ENCODE measurements at regions not wholly inside any gene's neighbourhood (a gene's known extent, or its start where the extent isn't known, plus 50 kb on each side); places are given as distances from the start of the nearest gene placed in this dataset.

DNA sequence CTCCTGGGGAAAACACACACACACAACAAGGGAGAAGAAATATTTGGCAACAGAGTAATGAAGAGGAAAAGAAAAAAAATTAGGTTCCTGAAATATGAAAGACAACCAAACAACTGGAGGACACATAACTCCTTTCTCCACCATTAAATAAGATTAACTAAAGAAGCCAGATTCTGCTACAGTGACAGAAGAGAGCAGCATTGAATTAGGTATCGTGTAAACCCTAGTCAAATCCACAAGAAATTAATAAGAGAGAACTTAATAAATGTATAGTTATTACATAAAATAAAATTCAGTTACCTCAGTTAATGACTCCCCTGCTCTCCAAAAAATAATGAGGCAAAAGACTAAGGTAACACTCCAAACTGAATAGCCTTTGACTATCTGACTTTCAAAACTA is 306.7 kb downstream of the CRPPA start:
- Histone ChIP-seq H3K36me3 (replicated peaks; ENCODE audit: insufficient read depth, low read length) (no peaks in the 10 kb centered on the region), H3K79me2 (ENCODE audit: low read length) (no peaks in the 10 kb centered on the region), H3K27ac (ENCODE audit: low read length) (peak overlapping the region; percentile 34; the same call in 1 of the 2 replicates), H3K9me3 (replicated peaks; ENCODE audit: insufficient read depth, low read length) (no peaks in the 10 kb centered on the region), H2AFZ (ENCODE audit: low read length) (peak overlapping the region; percentile 19; the same call in 1 of the 2 replicates), H3K4me3 (ENCODE audit: low read length) (peak overlapping the region; percentile 34; the same call in 1 of the 2 replicates), H3K27me3 (replicated peaks; ENCODE audit: insufficient read depth, low read length) (no peaks in the 10 kb centered on the region), H3F3A (ENCODE audit: insufficient read depth, low read length) (no peaks in the 10 kb centered on the region), H3K4me1 (ENCODE audit: low read length) (peaks cover 11% of the 10 kb centered on the region), H4K20me1 (ENCODE audit: insufficient read depth, low read length) (no peaks in the 10 kb centered on the region), H3K4me2 (ENCODE audit: low read depth, low read length) (peak overlapping the region; percentile 73), H3K9ac (ENCODE audit: low read length) (no peak overlapping the region), H3K9me2 (replicated peaks; ENCODE audit: insufficient read depth, low read length) (no peaks in the 10 kb centered on the region)
- peak; percentile 21 for DNase-seq
- TF ChIP-seq EZH2phosphoT487 (IDR thresholded peaks at IDR 0.05; ENCODE audit: low read length) (no peak), CTCF (IDR thresholded peaks at IDR 0.05; ENCODE audit: low read length) (peak; percentile 29; the same call in 1 of the 2 replicates), EZH2 (optimal IDR thresholded peaks at IDR 0.05; ENCODE audit: low read depth, low read length) (no peak)

GRCh38 chr7:16114071-16114470 is 307.3 kb downstream of the CRPPA start:
- Histone ChIP-seq H3K4me3 (ENCODE audit: low read length) (peak overlapping the region; percentile 34; the same call in 1 of the 2 replicates), H3K4me2 (ENCODE audit: low read depth, low read length) (peak overlapping the region; percentile 73), H3K27me3 (replicated peaks; ENCODE audit: insufficient read depth, low read length) (no peaks in the 10 kb centered on the region), H3K36me3 (replicated peaks; ENCODE audit: insufficient read depth, low read length) (no peaks in the 10 kb centered on the region), H4K20me1 (ENCODE audit: insufficient read depth, low read length) (no peaks in the 10 kb centered on the region), H2AFZ (ENCODE audit: low read length) (peak overlapping the region; percentile 19; the same call in 1 of the 2 replicates), H3K9me3 (replicated peaks; ENCODE audit: insufficient read depth, low read length) (no peaks in the 10 kb centered on the region), H3K27ac (ENCODE audit: low read length) (peak overlapping the region; percentile 34; the same call in 1 of the 2 replicates), H3K9me2 (replicated peaks; ENCODE audit: insufficient read depth, low read length) (no peaks in the 10 kb centered on the region), H3K79me2 (ENCODE audit: low read length) (no peaks in the 10 kb centered on the region), H3K4me1 (ENCODE audit: low read length) (peaks cover 11% of the 10 kb centered on the region), H3F3A (ENCODE audit: insufficient read depth, low read length) (no peaks in the 10 kb centered on the region), H3K9ac (ENCODE audit: low read length) (no peak overlapping the region)
- no peak for TF ChIP-seq CTCF (IDR thresholded peaks at IDR 0.05; ENCODE audit: low read length)
- no peak for TF ChIP-seq EZH2 (optimal IDR thresholded peaks at IDR 0.05; ENCODE audit: low read depth, low read length)
- TF ChIP-seq EZH2phosphoT487 (IDR thresholded peaks at IDR 0.05; ENCODE audit: low read length) = no peak
- DNase-seq = peak; percentile 77

- TF ChIP-seq CTCF (IDR thresholded peaks at IDR 0.05; ENCODE audit: low read length) = no peak
- TF ChIP-seq EZH2 (optimal IDR thresholded peaks at IDR 0.05; ENCODE audit: low read depth, low read length) = no peak
- no peak for TF ChIP-seq EZH2phosphoT487 (IDR thresholded peaks at IDR 0.05; ENCODE audit: low read length)
- no peak overlapping the region for H2AFZ ChIP-seq (ENCODE audit: low read length)
- no peak overlapping the region for H3K4me2 ChIP-seq (ENCODE audit: low read depth, low read length)
- H3K36me3 ChIP-seq (replicated peaks; ENCODE audit: insufficient read depth, low read length) = no peaks in the 10 kb centered on the region
- no peak overlapping the region for H3K4me3 ChIP-seq (ENCODE audit: low read length)
- no peaks in the 10 kb centered on the region for H3K9me2 ChIP-seq (replicated peaks; ENCODE audit: insufficient read depth, low read length)
- peaks cover 11% of the 10 kb centered on the region for H3K4me1 ChIP-seq (ENCODE audit: low read length)
- no peaks in the 10 kb centered on the region for H3K9me3 ChIP-seq (replicated peaks; ENCODE audit: insufficient read depth, low read length)
- H3F3A ChIP-seq (ENCODE audit: insufficient read depth, low read length) = no peaks in the 10 kb centered on the region
- H3K9ac ChIP-seq (ENCODE audit: low read length) = no peak overlapping the region
- no peak overlapping the region for H3K27ac ChIP-seq (ENCODE audit: low read length)
- no peaks in the 10 kb centered on the region for H3K27me3 ChIP-seq (replicated peaks; ENCODE audit: insufficient read depth, low read length)
- no peaks in the 10 kb centered on the region for H4K20me1 ChIP-seq (ENCODE audit: insufficient read depth, low read length)
- DNase-seq = no peak
- no peaks in the 10 kb centered on the region for H3K79me2 ChIP-seq (ENCODE audit: low read length)
These were observed 308.3 kb downstream of the CRPPA start for GRCh38 chr7:16113058-16113457.

Data from MM.1S (cell line).